Mammary epithelial cell (primary cell): ENCODE measurements at regions not wholly inside any gene's neighbourhood (a gene's known extent, or its start where the extent isn't known, plus 50 kb on each side); places are given as distances from the start of the nearest gene placed in this dataset.
"Not testable (repeated sequence)": the region's sequence is repeated elsewhere in the genome, so short reads cannot be mapped to it uniquely, and the experiment has no call there.

Experiments used
- EZH2 ChIP-seq: IDR thresholded peaks from 2 replicates; pipeline ENCODE4 v1.6.1; 2012; ENCODE audit warnings: low read length, inconsistent platforms, borderline replicate concordance
- TF ChIP-seq, protein P1 (sequence below), 2 donors: IDR thresholded peaks in 1 of 2; conservative IDR thresholded peaks in 1 of 2; 2 replicates each; pipeline ENCODE4 v1.5.1; 2011 to 2012; ENCODE audit warnings: inconsistent platforms in 2 of 2, low read length in 2 of 2, mild to moderate bottlenecking in 2 of 2, control low read depth in 1 of 2, low read depth in 1 of 2; ENCODE audit not compliant: insufficient read depth in 1 of 2; ENCODE audit errors: extremely low read depth in 1 of 2

DNA sequence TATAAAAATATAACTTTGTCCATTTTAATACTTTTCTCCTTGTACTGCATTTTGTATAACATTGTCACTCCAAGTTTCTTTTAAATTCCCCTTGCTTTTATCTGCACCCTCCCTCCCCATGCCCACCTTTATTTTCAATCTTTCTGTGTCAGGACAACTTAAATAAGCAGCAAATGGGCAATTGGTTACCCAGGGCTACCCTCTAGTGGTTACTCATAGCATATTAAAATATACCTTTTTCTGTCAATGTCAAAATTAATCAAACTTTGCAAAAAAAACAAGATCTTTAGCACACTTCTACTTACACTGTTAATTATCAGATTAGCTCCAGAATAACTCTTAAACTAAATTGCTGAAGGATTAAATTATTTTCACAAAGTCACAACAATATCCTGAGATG lies 2334.6 kb downstream of the EPHA3 start:
- TF ChIP-seq, protein P1, sequence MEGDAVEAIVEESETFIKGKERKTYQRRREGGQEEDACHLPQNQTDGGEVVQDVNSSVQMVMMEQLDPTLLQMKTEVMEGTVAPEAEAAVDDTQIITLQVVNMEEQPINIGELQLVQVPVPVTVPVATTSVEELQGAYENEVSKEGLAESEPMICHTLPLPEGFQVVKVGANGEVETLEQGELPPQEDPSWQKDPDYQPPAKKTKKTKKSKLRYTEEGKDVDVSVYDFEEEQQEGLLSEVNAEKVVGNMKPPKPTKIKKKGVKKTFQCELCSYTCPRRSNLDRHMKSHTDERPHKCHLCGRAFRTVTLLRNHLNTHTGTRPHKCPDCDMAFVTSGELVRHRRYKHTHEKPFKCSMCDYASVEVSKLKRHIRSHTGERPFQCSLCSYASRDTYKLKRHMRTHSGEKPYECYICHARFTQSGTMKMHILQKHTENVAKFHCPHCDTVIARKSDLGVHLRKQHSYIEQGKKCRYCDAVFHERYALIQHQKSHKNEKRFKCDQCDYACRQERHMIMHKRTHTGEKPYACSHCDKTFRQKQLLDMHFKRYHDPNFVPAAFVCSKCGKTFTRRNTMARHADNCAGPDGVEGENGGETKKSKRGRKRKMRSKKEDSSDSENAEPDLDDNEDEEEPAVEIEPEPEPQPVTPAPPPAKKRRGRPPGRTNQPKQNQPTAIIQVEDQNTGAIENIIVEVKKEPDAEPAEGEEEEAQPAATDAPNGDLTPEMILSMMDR (conservative IDR thresholded peaks at IDR 0.05 in 1 of 2, IDR thresholded peaks at IDR 0.05 in 1 of 2; ENCODE audit: extremely low read depth in 1 of 2, insufficient read depth in 1 of 2, low read depth in 1 of 2, low read length in 2 of 2): not testable (repeated sequence)
- not testable (repeated sequence) for TF ChIP-seq EZH2
